Vagina (tissue), 2 donors: ENCODE measurements at regions not wholly inside any gene's neighbourhood (a gene's known extent, or its start where the extent isn't known, plus 50 kb on each side); places are given as distances from the start of the nearest gene placed in this dataset.

ENCODE experiments used
- DNase-seq, 2 donors: peaks; one replicate each; pipeline ENCODE4 v3.0.0-alpha.2; 2017; ENCODE audit errors: extremely low spot score in 2 of 2
- H3K27ac ChIP-seq: fragments of 200-600 bp; sonication (generic); one replicate; pipeline ENCODE4 v1.5.1; 2019
- H3K27me3 ChIP-seq: fragments of 200-600 bp; sonication (generic); one replicate; pipeline ENCODE4 v1.5.1; 2019
- H3K36me3 ChIP-seq, 2 donors: fragments of 200-600 bp; sonication (generic); one replicate each; pipeline ENCODE4 v1.5.1; 2017 to 2019
- H3K4me1 ChIP-seq: fragments of 200-600 bp; sonication (generic); one replicate; pipeline ENCODE4 v1.5.1; 2019
- H3K4me3 ChIP-seq, 2 donors: fragments of 200-600 bp; sonication (generic); 1 replicate in 1 of 2; 2 replicates in 1 of 2; pipeline ENCODE4 v1.5.1; 2016 to 2019
- H3K9me3 ChIP-seq: fragments of 200-600 bp; sonication (generic); one replicate; pipeline ENCODE4 v1.5.1; 2019
- CTCF ChIP-seq, 3 experiments: fragments of 450-650 bp in 2 of 3; fragments of 200-600 bp in 1 of 3; sonication (generic) in 1 of 3; IDR thresholded peaks; one replicate each; pipeline ENCODE4 v1.5.1; 2017 to 2019; ENCODE audit warnings: antibody characterized with exemption in 3 of 3, mild to moderate bottlenecking in 2 of 3, moderate library complexity in 2 of 3
- POLR2A ChIP-seq, 2 donors: fragments of 450-650 bp; IDR thresholded peaks; one replicate each; pipeline ENCODE4 v1.6.1; 2017; ENCODE audit warnings: antibody characterized with exemption in 2 of 2, mild to moderate bottlenecking in 2 of 2, moderate library complexity in 2 of 2
- POLR2AphosphoS5 ChIP-seq, 2 donors: sonication (generic); formaldehyde crosslinking; IDR thresholded peaks; one replicate each; pipeline ENCODE4 v1.9.0; 2017; ENCODE audit warnings: antibody characterized with exemption in 2 of 2, mild to moderate bottlenecking in 2 of 2, low read depth in 1 of 2; ENCODE audit not compliant: insufficient read depth in 1 of 2
- intact Hi-C: fragments of 100-400 bp; cut with DNase I; formaldehyde crosslinking; loops from one replicate; pipeline ENCODE4 v1.15.1; 2023

- Histone ChIP-seq H3K27ac (no peak overlapping the region), H3K27me3 (no peaks in the 10 kb centered on the region), H3K4me1 (no peaks in the 10 kb centered on the region), H3K9me3 (no peaks in the 10 kb centered on the region), H3K4me3 (no peak overlapping the region), H3K36me3 (no peaks in the 10 kb centered on the region)
- no peak for DNase-seq
- intact Hi-C loops: no loop called here
- TF ChIP-seq POLR2A (IDR thresholded peaks at IDR 0.05) (no peak), POLR2AphosphoS5 (IDR thresholded peaks at IDR 0.05; ENCODE audit: insufficient read depth in 1 of 2, low read depth in 1 of 2) (no peak), CTCF (IDR thresholded peaks at IDR 0.05) (no peak)
Measured at GRCh38 chr20:57896017-57896416, 186.2 kb upstream of the PMEPA1 start.

- H3K4me3 ChIP-seq: no peak overlapping the region
- TF ChIP-seq CTCF (IDR thresholded peaks at IDR 0.05) (no peak), POLR2AphosphoS5 (IDR thresholded peaks at IDR 0.05; ENCODE audit: insufficient read depth in 1 of 2, low read depth in 1 of 2) (no peak), POLR2A (IDR thresholded peaks at IDR 0.05) (no peak)
- intact Hi-C loops: no loop called here
- H3K36me3 ChIP-seq: no peaks in the 10 kb centered on the region
- H3K27me3 ChIP-seq: no peaks in the 10 kb centered on the region
- no peaks in the 10 kb centered on the region for H3K4me1 ChIP-seq
- no peak for DNase-seq
- H3K9me3 ChIP-seq: no peaks in the 10 kb centered on the region
- H3K27ac ChIP-seq: no peak overlapping the region
Measured at GRCh38 chr20:57895161-57895855, 185.5 kb upstream of the PMEPA1 start.

- no peak for TF ChIP-seq POLR2AphosphoS5 (IDR thresholded peaks at IDR 0.05; ENCODE audit: insufficient read depth in 1 of 2, low read depth in 1 of 2)
- TF ChIP-seq CTCF (IDR thresholded peaks at IDR 0.05): no peak
- no peak for TF ChIP-seq POLR2A (IDR thresholded peaks at IDR 0.05)
- Histone ChIP-seq H3K27me3 (no peaks in the 10 kb centered on the region), H3K27ac (no peak overlapping the region), H3K4me1 (no peaks in the 10 kb centered on the region), H3K36me3 (no peaks in the 10 kb centered on the region), H3K4me3 (no peak overlapping the region), H3K9me3 (no peaks in the 10 kb centered on the region)
- intact Hi-C loops: no loop called here
- DNase-seq: no peak
Measured at GRCh38 chr20:57894522-57894921, 184.7 kb upstream of the PMEPA1 start.

GRCh38 chr20:57894096-57894495, 184.3 kb upstream of the PMEPA1 start:
- H3K4me1 ChIP-seq: no peaks in the 10 kb centered on the region
- TF ChIP-seq POLR2AphosphoS5 (IDR thresholded peaks at IDR 0.05; ENCODE audit: insufficient read depth in 1 of 2, low read depth in 1 of 2) (no peak), POLR2A (IDR thresholded peaks at IDR 0.05) (no peak), CTCF (IDR thresholded peaks at IDR 0.05) (no peak)
- no peak for DNase-seq
- H3K27me3 ChIP-seq: no peaks in the 10 kb centered on the region
- no peak overlapping the region for H3K27ac ChIP-seq
- no peaks in the 10 kb centered on the region for H3K36me3 ChIP-seq
- no peaks in the 10 kb centered on the region for H3K9me3 ChIP-seq
- H3K4me3 ChIP-seq: no peak overlapping the region
- intact Hi-C loops: no loop called here

- TF ChIP-seq POLR2AphosphoS5 (IDR thresholded peaks at IDR 0.05; ENCODE audit: insufficient read depth in 1 of 2, low read depth in 1 of 2) (no peak), POLR2A (IDR thresholded peaks at IDR 0.05) (no peak), CTCF (IDR thresholded peaks at IDR 0.05) (no peak)
- H3K9me3 ChIP-seq: no peaks in the 10 kb centered on the region
- H3K4me1 ChIP-seq: no peaks in the 10 kb centered on the region
- no peaks in the 10 kb centered on the region for H3K36me3 ChIP-seq
- intact Hi-C loops: no loop called here
- DNase-seq: no peak
- H3K27me3 ChIP-seq: no peaks in the 10 kb centered on the region
- H3K27ac ChIP-seq: no peak overlapping the region
- no peak overlapping the region for H3K4me3 ChIP-seq
Measured at GRCh38 chr20:57893366-57893999, 183.7 kb upstream of the PMEPA1 start.
